ENCODE measurements at regions not wholly inside any gene's neighbourhood (a gene's known extent, or its start where the extent isn't known, plus 50 kb on each side); places are given as distances from the start of the nearest gene placed in this dataset.

GRCh38 chr2:12877761-12878160 is 161.0 kb downstream of the TRIB2 start:
- DNase-seq (ENCODE audit: low spot score): no peak
- no peaks in the 10 kb centered on the region for H3K27me3 Mint-ChIP-seq (ENCODE audit: insufficient read depth, low read depth)

GRCh38 chr2:12879649-12880048 is 162.9 kb downstream of the TRIB2 start:
- no peaks in the 10 kb centered on the region for H3K36me3 Mint-ChIP-seq
- no peak overlapping the region for H3K9ac ChIP-seq
- TF ChIP-seq EZH2phosphoT487 (IDR thresholded peaks at IDR 0.05): no peak
- TF ChIP-seq EZH2 (IDR thresholded peaks at IDR 0.05): no peak
- TF ChIP-seq CTCF (IDR thresholded peaks at IDR 0.05): no peak
- no peak overlapping the region for H2AFZ ChIP-seq (replicated peaks)
- H3K27me3 ChIP-seq: no peaks in the 10 kb centered on the region
- no peak for DNase-seq (ENCODE audit: low spot score)
- no peak overlapping the region for H3K27ac ChIP-seq
- H3K4me3 Mint-ChIP-seq: no peak overlapping the region
- no peak overlapping the region for H3K27ac Mint-ChIP-seq
- no peaks in the 10 kb centered on the region for H3K4me1 ChIP-seq
- no peaks in the 10 kb centered on the region for H3K9me3 ChIP-seq (ENCODE audit: low read depth)
- peaks cover 3% of the 10 kb centered on the region for H3K4me1 Mint-ChIP-seq
- no peaks in the 10 kb centered on the region for H3K27me3 Mint-ChIP-seq (ENCODE audit: insufficient read depth, low read depth)
- no peak overlapping the region for H3K4me3 ChIP-seq
- no peaks in the 10 kb centered on the region for H3K9me3 Mint-ChIP-seq
- no peaks in the 10 kb centered on the region for H3K36me3 ChIP-seq
- no peaks in the 10 kb centered on the region for H3F3A ChIP-seq (ENCODE audit: low read depth)
- H4K20me1 ChIP-seq (ENCODE audit: low read depth): no peaks in the 10 kb centered on the region
- no peak overlapping the region for H3K4me2 ChIP-seq
- H3K79me2 ChIP-seq (ENCODE audit: low read depth): no peaks in the 10 kb centered on the region

More at GRCh38 chr2:12877761-12878160, 161.0 kb downstream of the TRIB2 start:
- peaks cover 3% of the 10 kb centered on the region for H3K4me1 Mint-ChIP-seq
- H3K4me2 ChIP-seq: no peak overlapping the region
- TF ChIP-seq EZH2 (IDR thresholded peaks at IDR 0.05): no peak
- TF ChIP-seq CTCF (IDR thresholded peaks at IDR 0.05): no peak
- TF ChIP-seq EZH2phosphoT487 (IDR thresholded peaks at IDR 0.05): no peak
- no peaks in the 10 kb centered on the region for H3K9me3 ChIP-seq (ENCODE audit: low read depth)
- no peaks in the 10 kb centered on the region for H4K20me1 ChIP-seq (ENCODE audit: low read depth)
- H3K27ac ChIP-seq: no peak overlapping the region
- no peaks in the 10 kb centered on the region for H3K27me3 ChIP-seq
- no peaks in the 10 kb centered on the region for H3K36me3 ChIP-seq
- no peaks in the 10 kb centered on the region for H3K4me1 ChIP-seq
- H3K36me3 Mint-ChIP-seq: no peaks in the 10 kb centered on the region
- H3K79me2 ChIP-seq (ENCODE audit: low read depth): no peaks in the 10 kb centered on the region
- H3K9me3 Mint-ChIP-seq: no peaks in the 10 kb centered on the region
- H3K27ac Mint-ChIP-seq: no peak overlapping the region
- no peak overlapping the region for H3K4me3 Mint-ChIP-seq
- no peak overlapping the region for H3K9ac ChIP-seq
- H3K4me3 ChIP-seq: no peak overlapping the region
- no peaks in the 10 kb centered on the region for H3F3A ChIP-seq (ENCODE audit: low read depth)
- no peak overlapping the region for H2AFZ ChIP-seq (replicated peaks)

GRCh38 chr2:12881952-12882351 is 165.2 kb downstream of the TRIB2 start:
- Histone ChIP-seq H3K36me3 (no peaks in the 10 kb centered on the region), H3K9me3 (ENCODE audit: low read depth) (no peaks in the 10 kb centered on the region), H3K4me1 (no peaks in the 10 kb centered on the region), H3K27me3 (no peaks in the 10 kb centered on the region), H2AFZ (replicated peaks) (no peak overlapping the region), H3K79me2 (ENCODE audit: low read depth) (no peaks in the 10 kb centered on the region), H3F3A (ENCODE audit: low read depth) (no peaks in the 10 kb centered on the region), H3K4me2 (no peak overlapping the region), H3K27ac (no peak overlapping the region), H3K9ac (no peak overlapping the region), H4K20me1 (ENCODE audit: low read depth) (no peaks in the 10 kb centered on the region), H3K4me3 (no peak overlapping the region)
- Mint-ChIP-seq H3K4me1 (peaks cover 3% of the 10 kb centered on the region), H3K9me3 (no peaks in the 10 kb centered on the region), H3K36me3 (no peaks in the 10 kb centered on the region), H3K4me3 (no peak overlapping the region), H3K27ac (no peak overlapping the region), H3K27me3 (ENCODE audit: insufficient read depth, low read depth) (no peaks in the 10 kb centered on the region)
- TF ChIP-seq CTCF (IDR thresholded peaks at IDR 0.05): no peak
- no peak for DNase-seq (ENCODE audit: low spot score)

- H3K79me2 ChIP-seq (ENCODE audit: low read depth): no peaks in the 10 kb centered on the region
- DNase-seq (ENCODE audit: low spot score): no peak
- H3K9me3 ChIP-seq (ENCODE audit: low read depth): no peaks in the 10 kb centered on the region
- H3K27me3 ChIP-seq: no peaks in the 10 kb centered on the region
- Mint-ChIP-seq H3K4me3 (no peak overlapping the region), H3K27ac (no peak overlapping the region), H3K9me3 (no peaks in the 10 kb centered on the region), H3K27me3 (ENCODE audit: insufficient read depth, low read depth) (no peaks in the 10 kb centered on the region), H3K4me1 (peaks cover 3% of the 10 kb centered on the region), H3K36me3 (no peaks in the 10 kb centered on the region)
- TF ChIP-seq EZH2 (IDR thresholded peaks at IDR 0.05) (no peak), CTCF (IDR thresholded peaks at IDR 0.05) (no peak), EZH2phosphoT487 (IDR thresholded peaks at IDR 0.05) (no peak)
- H3K9ac ChIP-seq: no peak overlapping the region
- H4K20me1 ChIP-seq (ENCODE audit: low read depth): no peaks in the 10 kb centered on the region
- H3K27ac ChIP-seq: no peak overlapping the region
- no peak overlapping the region for H3K4me3 ChIP-seq
- no peaks in the 10 kb centered on the region for H3K36me3 ChIP-seq
- no peak overlapping the region for H3K4me2 ChIP-seq
- H3F3A ChIP-seq (ENCODE audit: low read depth): no peaks in the 10 kb centered on the region
- no peak overlapping the region for H2AFZ ChIP-seq (replicated peaks)
- H3K4me1 ChIP-seq: no peaks in the 10 kb centered on the region
These were observed 165.7 kb downstream of the TRIB2 start for GRCh38 chr2:12882393-12882792.
